ENCODE measurements at regions not wholly inside any gene's neighbourhood (a gene's known extent, or its start where the extent isn't known, plus 50 kb on each side); places are given as distances from the start of the nearest gene placed in this dataset.
"Not testable (repeated sequence)": the region's sequence is repeated elsewhere in the genome, so short reads cannot be mapped to it uniquely, and the experiment has no call there.

DNA sequence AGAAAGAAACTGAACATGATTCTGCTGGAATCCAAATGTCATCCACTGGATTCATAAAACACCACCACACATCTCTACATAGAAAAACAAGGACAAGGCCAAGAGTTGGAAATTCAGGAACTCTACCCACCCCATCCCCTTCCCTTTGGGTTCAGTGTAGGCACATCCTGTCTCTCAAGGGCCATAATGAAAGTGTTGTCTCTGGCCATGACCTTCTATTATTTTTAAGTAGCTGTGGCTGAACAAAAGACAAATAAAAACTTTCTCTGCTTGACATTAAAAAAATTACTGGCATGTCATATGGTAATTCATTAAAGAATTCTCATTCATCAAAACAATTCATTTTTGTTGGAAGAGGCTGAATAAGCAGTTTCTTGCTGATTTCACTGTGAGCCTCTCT lies 54.9 kb upstream of the ZBTB18 start:
- no peak for DNase-seq (ENCODE audit: low read depth in 2 of 2)

DNA sequence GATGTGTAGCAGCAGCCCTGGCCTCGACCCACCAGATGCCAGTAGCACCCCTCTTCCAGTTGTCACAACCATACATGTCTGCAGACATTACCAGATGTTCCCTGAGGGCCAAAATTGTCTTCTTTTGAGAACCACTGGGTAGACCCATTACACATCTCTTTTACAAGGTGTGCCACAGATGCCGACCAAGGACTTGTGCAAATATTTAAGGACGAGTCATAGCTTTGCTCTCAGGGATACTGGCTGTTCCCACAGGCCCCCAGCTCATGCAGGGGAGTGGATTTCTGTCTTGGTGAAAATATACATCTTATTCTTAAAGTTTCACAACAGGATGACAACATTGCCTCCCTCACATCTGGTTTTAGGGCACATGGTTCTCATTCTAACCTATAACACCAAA lies 59.4 kb upstream of the ZBTB18 start:
- DNase-seq (ENCODE audit: low read depth in 2 of 2) = no peak

DNA sequence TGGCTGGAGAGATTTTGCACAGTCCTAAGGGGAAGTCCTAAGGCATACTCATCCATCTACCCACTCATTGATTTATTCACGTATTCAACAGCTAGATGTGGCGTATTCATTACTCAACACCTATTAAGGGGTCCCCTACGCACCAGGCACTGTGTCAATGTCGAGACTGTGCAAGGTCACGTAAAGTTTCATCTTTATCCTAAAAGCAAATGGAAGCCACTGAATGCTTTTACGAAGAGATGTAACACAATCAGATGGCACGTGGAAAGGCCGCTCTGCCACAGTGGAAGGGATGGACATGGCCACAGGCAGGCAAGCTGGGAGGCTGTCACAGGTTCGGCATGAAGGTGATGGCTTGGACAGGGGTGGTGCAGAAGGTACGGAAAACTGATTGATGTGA lies 66.3 kb upstream of the ZBTB18 start:
- DNase-seq (ENCODE audit: low read depth in 2 of 2) = no peak

DNA sequence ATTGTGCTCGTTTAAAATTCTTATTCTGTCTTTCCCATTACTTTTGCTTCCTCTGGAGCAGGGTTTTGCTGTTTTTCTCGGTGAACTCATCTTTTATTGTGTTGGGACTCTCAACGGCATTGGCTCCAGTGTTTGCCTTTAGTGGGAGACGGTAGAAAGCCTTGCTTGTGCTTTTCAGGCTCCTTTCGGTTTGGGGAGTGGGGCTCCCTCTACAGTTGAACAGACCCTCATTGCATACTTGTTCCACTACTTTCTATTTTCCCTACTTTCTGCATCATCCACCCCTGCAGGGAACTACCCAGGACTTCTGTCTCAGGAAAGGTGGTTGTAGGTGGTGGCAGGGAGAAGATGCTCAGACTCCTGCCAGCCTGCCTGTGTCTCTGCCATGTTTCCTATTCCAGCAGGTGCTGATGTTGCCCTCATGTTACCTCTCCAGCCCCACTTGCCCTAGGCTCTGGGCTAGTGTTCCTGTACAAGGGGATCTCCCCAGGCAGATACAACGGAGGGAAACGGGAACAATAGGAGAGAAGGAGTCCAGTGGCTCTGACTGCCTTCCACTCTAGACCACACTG lies 68.5 kb upstream of the ZBTB18 start:
- no peak for DNase-seq (ENCODE audit: low read depth in 2 of 2)

DNA sequence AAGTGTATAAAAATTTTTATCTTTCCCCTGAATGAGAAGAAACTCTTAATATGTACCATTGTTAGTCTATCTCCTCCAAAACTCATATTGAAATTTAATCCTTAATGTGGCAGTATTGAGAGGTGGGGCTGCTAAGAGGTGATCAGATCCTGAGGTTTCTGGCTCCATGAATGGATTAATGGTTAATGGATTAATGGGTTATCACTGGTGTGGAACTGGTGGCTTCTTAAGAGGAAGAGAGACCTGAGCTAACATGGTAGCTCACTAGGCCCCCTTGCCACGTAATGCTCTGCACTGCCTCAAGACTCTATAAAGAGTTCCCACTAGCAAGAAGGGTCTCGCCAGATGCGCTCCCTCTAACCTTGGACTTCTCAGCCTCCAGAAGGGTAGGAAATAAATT lies 70.6 kb upstream of the ZBTB18 start:
- no peak for DNase-seq (ENCODE audit: low read depth in 2 of 2)

DNA sequence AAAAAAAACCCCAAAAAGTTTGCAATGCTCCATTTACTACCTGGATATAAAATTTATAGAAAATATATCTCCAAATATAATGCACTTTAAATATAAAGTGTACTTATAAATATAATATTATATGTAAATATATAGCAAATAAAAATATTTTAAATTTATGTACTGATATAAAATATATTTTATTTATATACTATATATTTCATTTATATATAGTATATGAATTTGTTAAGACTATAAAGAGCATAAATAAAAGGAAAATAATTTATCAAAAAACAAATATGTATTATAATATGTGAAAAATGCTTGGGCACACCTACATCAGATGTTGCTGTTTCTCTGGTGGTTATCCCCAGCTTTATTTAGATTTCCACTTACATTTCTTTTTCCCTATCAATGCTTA lies 71.0 kb upstream of the ZBTB18 start:
- no peak for DNase-seq (ENCODE audit: low read depth in 2 of 2)

DNA sequence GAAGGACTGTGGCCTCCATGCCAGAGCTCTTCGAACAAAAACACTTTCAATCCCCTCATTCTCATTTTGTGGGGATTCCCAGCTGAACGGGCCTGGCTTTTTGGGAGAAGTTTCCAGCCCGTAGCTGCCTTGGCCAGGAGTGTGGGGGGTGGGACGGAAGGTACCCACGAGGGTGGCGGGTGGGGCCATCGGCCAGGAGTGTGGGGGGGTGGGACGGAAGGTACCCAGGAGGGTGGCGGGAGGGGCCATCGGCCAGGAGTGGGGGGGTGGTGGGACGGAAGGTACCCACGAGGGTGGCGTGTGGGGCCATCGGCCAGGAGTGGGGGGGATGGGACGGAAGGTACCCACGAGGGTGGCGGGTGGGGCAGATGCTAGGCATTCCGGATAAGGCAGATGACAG lies 71.7 kb upstream of the ZBTB18 start:
- no peak for DNase-seq (ENCODE audit: low read depth in 2 of 2)

DNA sequence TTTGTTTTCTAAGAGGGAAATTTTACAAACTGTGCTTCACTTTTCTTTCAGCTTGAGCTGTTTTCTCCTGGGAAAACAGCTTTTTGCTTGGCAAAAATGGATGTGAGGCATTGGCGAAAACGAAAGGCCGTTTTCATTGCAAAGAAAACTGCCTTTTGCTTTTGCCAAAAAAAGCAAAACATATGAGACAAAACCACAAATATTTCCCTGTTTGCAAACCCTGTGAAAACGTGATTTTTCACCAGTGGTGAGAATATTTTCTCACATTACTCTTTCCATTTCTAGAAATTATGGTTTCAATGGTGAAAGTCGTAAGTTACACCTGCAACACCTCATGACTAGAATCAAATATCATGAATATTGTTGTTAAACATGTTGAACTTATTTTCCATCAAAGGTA lies 74.0 kb upstream of the ZBTB18 start:
- no peak for DNase-seq (ENCODE audit: low read depth in 2 of 2)

DNA sequence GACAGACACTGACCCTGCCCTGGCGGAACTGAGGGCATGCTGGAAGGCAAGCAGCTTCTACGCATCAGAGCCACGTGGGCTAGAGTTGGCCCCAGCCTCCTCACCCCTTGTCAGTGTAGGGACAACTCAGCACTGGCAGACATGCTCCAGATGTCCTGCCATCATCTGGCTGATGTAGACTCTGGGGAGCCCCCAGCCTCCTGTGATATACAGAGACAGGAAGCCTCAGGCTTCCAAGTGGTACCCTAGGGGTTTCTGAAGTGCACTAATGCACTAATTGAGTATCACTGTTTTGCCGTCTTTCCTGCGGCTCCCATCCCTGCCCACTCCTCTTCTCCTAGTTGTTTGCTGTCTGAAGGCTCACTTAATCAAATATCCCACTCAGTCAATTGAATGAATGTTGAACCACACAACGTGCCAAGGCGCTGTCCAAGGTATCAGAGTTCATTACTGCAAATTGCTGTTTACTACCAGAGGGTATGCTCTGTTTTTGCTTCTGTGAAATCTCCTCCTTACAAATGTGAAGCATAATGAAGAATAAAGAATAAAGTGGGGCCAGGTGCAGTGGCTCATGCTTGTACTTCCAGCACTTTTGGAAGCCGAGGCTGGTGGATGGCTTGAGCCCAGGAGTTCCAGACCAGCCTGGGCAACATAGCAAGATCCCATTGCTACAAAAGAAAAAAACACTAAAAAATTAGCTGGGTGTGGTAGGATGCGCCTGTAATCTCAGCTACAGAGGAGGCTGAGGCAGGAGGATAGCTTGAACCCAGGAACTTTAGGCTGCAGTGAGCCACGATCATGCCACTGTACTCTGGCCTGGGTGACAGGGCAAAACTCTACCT lies 76.4 kb upstream of the ZBTB18 start:
- DNase-seq (ENCODE audit: low read depth in 2 of 2) = no peak

DNA sequence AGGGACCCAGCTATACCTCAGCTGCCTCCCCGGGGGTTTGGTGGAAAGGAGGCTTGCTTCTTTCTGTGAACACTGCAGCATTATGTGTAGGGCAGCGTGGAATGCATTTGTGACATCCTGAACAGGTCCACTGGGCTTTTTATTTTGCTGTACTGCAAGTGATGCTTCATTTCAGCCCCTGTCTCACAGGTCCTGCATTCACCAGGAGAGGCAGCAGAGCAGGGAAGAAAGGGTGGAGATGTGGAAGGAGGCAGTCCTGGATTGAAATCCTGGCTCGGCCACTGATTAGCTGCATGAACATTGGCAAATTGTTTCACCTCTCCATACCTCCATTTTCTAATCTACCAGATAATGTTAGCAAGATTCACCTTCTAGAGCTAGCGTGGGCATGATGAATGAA lies 77.9 kb upstream of the ZBTB18 start:
- DNase-seq (ENCODE audit: low read depth in 2 of 2) = no peak

DNA sequence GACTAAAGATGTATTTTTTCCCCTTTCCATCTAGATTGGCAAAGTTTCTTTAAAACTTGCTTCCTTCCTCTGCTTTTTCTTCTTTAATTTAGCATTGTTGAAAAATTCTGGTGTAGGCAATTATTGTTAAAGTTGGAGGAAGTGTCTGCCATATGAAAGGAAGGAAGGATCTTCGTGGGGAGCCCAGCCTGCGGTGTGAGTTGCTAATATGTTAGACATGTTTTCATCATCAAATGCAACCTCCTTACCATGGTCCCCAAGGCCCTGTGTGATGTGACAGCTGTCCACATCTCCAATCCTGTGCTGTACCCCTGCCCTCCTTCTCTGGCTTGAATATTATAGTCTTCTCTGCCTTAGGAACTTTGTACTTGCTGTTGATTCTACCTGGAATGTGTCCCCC lies 81.0 kb upstream of the ZBTB18 start:
- no peak for DNase-seq (ENCODE audit: low read depth in 2 of 2)

DNA sequence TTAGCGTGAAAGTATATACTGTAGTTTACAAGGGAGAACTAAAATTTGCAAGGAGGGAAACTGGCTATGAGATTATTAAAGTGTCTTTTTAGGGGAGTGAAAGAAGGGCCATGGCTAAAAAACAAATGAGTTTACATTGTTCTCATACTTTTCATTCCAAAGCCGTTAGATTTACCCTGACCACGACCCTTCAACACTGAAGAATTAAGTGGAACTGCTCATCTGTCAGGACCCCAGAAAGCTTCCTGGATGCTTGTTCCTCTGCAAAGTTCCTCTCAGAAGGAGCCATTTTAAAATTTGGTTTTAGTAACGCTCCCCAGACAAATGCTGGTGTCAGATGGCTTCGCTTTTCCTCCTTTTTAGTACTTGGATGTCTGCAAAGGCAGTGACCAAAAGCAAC lies 82.7 kb upstream of the ZBTB18 start:
- no peak for DNase-seq (ENCODE audit: low read depth in 2 of 2)

DNA sequence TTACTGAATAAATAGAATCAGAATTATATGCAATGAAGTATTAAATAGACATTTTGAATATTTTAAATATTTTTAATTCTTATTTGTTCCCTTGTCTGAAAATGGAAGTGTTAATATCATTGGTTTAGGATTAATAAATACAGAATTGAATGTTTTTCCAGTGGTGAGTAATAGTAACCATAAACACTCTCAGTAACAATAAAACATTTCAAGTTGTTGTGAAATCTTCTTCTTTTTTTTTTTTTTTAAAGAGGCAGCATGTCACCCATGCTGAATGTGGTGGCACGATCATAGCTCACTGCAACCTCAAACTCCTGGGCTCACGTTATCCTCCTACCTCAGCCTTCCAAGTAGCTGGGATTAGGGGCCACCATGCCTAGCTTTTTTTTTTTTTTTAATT lies 86.2 kb upstream of the ZBTB18 start:
- no peak for DNase-seq (ENCODE audit: low read depth in 2 of 2)

DNA sequence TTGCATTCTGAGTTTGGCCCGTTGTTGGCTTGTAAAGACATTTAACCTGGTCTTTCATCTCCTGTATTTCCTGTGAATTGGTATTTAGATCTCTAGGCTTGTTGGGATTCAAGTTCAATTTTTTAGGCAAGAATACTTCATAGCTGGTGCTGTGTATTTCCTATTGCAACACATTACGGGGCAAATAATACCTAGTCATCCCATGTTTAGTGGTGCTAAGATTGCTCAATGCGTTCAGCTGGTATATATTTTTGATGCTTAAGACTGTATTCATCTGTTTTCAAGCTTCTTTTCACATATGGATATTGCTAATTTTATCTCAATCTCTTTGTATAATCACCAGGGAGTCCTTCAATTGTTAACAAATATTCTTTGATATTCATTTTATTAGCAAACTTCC lies 87.5 kb upstream of the ZBTB18 start:
- no peak for DNase-seq (ENCODE audit: low read depth in 2 of 2)

DNA sequence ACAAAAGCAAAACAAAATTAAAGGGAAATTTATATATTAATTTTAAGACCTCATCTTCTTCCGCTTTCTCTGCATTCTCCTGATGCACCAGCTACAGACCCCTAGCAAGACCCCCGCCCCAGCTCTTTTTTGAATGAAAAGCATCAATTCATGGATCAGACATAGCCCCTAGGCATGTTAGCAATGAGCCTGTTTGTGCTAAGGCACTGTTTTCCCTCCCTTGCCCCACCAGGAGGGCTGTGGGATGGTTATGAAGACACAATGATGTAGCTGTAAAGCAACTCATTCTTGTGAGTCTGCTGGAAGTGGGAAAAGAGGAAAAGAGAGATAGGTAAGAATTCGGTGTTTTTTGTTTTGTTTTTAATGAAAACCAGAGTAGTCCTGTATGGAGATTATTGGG lies 88.5 kb upstream of the ZBTB18 start:
- no peak for DNase-seq (ENCODE audit: low read depth in 2 of 2)

DNA sequence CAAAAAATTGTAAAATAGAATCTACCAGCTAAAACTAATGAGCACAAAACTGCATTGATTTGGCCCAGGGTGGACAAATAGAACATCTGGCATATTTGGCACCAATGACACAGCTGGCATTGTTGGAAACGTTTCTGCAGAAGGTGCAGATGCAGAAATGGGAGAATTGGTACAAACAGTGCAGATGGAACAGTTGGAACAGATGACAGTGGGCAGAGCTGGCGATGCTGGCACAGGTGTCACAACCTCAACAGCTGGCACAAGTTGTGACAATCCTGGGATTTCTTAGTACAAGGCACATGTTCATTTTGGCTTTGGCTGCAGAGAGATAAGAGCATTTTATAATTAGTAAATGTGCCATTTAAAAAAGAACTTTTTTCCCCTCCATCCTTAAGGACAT lies 91.1 kb upstream of the ZBTB18 start:
- no peak for DNase-seq (ENCODE audit: low read depth in 2 of 2)

DNA sequence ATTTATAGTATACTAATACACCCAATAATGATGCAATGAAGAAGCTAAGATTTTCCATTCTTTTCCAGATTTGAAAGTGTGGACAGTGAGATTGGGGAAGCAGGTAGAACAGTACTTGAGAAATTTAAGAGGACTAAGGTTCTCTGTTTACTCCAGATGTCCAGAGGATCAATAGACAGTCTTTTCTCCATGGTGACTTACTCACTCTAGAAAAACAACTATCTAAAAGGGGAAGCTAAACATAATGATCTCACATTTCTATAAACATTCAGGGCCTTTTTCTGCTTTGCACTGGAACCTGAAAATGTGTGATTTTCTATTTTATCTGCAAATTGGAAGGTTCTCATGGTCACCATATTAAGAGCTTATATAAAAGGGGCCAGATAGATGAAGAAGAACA lies 93.9 kb upstream of the ZBTB18 start:
- no peak for DNase-seq (ENCODE audit: low read depth in 2 of 2)

DNA sequence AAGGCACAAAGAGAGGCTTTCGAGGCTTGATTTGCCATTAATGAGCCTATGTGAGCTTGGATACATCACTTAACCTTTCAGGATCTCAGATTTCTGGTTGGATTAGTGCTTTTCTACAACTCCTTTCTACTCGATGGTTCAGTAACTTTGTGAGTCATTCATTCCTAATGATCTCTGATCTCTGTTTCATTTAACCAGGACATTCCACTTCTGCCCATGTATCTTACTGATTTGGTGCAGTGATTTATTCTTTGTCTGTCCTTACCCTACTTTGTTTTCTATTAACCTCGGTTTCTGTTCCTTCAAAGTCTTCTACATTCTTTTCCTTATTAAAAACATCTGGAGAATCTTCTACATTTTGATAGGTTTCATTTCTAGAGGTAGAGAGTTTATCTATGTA lies 94.6 kb upstream of the ZBTB18 start:
- no peak for DNase-seq (ENCODE audit: low read depth in 2 of 2)

DNA sequence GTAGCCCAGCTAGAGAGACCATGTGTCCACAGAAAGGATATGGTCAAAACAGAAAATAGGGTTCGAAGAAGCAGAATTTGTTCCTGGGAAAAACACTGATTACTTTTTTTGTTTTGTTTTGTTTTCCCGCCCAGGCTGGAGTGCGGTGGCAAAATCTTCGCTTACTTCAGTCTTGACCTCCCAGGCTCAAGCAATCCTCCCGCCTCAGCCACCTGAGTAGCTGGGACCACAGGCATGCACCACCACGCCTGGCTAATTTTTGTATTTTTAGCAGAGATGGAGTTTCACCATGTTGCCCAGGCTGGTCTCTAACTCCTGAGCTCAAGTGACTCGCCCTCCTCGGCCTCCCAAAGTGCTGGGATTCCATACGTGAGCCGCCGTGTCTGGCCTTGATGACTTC lies 99.9 kb upstream of the ZBTB18 start:
- not testable (repeated sequence) for DNase-seq (ENCODE audit: low read depth in 2 of 2)

DNA sequence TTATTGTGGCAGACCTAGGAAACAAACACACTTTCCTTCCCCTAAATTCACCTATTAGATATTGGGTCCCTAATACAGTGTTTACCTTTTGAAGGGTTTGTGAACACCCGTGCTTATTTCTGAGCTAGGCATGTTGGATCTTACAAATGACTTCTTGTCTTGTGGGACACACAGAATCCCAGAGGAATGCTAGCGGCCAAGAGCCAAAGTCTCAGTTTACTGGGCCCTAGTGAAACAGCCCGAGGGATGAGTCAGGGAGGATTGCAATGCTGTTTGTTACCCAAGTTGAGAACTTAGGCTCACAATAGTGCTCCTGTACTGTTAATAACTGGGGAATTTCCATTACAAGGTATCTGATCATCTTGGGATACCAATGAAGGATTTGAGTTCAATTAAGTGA lies 100.1 kb upstream of the AKT3 start:
- no peak for DNase-seq (ENCODE audit: low read depth in 2 of 2)

DNA sequence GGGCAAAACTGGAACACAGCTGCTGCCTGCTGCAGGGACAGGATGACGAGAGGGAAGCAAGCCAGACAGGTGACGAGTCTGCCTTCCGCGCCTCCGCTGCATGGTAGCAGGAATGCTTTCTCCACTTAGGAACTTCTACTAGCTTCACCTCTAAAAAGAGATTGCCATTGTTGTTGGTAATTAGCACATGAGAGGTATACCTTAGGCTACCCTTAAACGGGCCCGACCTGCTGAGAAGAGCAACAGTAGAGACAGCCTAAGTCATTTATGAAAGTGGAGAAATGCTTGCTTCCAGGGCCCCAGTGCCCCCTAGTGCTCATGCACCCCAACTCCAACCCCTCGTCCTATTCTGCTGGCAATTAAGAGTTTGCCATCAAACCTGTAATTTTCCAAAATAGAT lies 96.9 kb upstream of the AKT3 start:
- peak; percentile 4 to 20 for DNase-seq (ENCODE audit: low read depth in 2 of 2)

DNA sequence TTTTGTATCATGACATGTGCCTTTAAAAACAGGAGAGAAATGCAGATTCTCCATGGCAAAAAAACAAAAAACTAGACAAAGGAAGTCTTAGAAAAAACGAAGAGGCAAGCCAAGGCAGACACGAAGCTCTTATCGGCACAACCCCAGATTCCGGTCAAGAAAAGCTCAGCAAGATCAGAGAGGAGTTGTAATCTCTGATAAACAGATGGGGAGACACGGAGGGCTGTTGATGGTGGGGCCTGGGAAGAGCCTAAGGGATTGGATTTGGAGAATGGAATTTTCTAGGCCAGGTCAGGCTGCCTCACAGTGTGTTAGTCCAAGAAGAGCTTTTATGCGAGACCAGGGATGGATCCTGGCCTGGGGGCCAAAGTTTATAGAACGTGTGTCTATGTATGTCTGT lies 96.2 kb upstream of the AKT3 start:
- DNase-seq (ENCODE audit: low read depth in 2 of 2) = no peak

DNA sequence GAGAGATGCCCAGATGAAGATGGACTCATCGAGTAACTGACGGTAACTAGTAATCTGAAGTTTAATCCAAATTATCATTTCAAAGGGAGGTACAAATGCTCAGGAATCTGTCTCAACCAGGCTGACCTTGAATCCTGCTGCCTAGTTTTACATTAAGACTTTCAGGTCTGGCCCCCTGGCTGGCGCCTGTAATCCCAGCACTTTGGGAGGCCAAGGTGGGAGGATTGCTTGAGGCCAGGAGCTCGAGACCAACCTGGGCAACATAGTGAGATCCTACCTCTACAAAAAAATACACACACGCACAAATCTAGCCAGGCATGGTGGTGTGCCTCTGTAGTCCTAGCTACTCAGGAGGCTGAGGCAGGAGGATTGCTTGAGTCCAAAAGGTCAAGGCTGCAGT lies 95.7 kb upstream of the AKT3 start:
- no peak for DNase-seq (ENCODE audit: low read depth in 2 of 2)
